Activated T-cell treated with anti-CD3 and anti-CD28 coated beads for 48 hours (primary cell): ENCODE measurements at regions not wholly inside any gene's neighbourhood (a gene's known extent, or its start where the extent isn't known, plus 50 kb on each side); places are given as distances from the start of the nearest gene placed in this dataset.

Experiments
- DNase-seq: peaks from one replicate; pipeline ENCODE4 v3.0.0-alpha.2; 2020; ENCODE audit warnings: low read depth

DNA sequence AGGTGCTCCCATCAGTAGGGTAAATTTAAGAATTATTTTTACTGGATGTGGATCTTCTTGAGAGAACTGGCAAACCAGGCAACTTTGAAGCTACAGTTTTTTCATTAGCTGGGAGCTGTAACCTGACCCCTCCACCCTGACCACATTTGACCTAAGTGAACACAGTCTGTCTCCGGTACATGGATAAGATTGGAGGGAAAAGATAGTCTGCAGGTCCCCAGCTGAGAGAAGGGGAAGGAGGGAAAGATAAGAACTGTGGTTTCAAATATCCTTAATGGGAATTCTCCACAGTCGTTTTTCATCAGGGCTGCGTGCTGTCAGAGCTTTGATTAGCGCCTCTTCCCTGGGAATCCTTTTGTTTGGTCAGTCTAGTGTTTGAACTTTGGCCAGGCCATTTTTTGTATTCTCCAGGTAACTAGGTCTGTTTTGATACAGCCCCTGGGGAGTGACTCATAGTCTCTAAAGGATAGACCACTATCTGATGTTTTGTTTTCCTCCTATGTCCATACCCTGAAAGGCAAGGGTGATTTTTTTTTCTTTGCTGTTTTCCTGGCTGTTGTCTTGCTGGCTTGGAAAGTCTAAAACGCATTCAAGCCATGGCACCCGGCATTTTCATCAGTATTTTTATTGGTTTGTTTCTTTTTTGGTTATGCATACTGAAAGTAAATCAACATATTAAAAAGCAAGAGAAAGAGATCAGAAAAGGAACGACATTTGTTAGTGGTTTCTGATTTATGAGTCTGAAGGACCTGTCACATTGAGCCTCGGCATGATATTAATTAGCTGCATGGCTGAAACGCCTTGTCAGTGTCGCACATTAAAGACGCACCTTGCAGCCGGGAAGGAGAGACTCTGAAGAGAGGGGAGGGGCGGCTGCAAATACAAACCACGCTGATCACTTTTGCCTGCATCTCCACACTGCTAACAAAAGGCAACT is 183.4 kb upstream of the FN1 start:
- no peak for DNase-seq

DNA sequence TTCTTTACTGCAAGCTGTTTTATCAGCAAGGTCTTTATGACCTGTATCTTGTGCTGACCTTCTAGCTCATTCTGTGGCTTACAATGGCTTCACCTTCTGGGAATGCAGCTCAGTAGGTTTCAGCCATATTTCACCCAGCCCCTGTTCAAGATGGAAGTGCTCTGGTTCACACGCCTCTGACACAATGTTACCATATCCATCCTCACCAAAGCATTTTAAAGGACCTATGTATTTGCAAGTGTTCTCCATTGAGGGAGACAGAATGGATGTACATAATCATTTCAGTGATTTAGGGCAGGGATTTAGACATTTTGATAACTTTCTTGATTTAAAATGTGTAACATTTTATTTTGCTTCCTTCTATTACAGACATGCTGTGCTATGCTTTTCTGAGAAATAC is 182.3 kb upstream of the FN1 start:
- no peak for DNase-seq

DNA sequence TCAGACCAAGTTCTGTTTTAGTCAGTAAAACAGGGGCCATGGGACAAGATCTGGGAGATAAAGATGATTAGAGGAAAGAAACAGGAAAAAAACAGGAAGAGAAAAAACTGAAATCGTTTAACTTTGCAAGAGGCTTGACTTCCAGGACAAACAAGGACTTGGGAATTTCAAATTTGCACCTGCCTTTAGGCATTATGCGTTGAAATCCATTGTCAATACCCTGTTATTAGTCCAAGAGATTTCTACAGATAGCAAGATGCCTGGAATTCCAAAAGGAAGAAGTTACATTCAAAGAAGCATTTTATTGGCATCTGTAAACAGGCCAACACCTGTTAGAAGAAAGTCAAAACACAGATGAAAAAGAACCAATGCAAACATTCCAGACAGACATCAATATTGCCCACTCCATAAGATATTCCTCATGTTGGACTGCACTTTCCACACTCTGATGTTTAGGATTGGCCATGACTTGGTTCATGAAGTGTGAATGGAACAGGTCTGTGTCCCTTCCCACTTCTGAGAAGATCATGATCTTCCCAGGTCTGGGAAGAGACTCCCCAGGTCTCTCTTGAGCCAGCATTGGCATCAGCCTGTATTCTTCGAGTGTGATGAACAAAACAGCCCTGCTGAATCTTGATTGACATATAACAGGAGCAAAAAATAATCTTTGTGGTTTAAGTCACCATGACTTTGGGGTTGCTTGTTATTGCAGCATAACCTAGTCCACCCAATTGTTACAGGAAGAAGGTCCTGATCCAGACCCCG is 181.4 kb upstream of the FN1 start:
- DNase-seq, result no peak

DNA sequence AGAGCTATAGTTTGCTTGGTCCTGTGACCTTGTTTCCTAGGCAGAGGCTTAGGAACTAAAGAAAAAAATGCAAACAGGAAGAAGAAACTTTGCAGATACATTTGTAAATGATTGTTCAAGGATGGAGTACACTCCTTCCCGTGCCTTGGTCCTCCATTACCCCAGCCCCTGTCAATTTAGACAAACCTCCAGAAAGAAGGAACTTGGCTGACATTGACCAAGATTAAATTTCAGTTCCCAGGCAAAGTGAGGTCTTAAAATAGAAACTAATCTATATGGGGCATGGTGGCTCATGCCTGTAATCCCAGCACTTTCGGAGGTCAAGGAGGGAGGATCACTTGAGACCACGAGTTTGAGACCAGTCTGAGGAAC is 179.9 kb upstream of the FN1 start:
- no peak for DNase-seq

DNA sequence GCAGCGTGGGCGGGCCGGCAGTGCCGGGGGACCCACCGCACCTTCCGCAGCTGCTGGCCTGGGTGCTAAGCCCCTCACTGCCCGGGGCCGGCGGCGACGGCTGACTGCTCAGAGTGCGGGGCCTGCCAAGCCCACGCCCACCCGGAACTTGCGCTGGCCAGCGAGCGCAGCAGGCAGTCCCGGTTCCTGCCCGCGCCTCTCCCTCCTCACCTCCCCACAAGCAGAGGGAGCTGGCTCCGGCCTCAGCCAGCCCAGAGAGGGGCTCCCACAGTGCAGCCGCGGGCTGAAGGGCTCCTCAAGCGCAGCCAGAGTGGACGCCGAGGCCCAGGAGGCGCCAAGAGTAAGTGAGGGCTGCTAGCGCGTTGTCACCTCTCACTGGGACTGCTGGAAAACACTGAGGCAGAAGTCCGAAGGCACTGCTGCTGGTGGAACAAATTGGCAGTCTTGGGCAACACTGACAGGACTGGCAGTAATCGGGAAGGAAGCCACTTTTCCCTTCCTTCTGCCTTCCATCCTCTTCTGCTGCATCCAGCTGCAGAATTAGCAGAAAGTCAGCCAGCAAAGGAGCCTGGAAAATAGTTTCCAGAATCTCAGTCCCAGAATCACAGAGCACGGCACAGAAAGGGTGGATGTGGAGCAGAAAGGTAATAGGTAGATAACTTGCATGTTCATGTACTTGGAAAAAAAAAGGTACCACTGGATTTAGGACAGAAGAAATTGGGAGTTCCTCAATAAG is 179.4 kb upstream of the FN1 start:
- no peak for DNase-seq

DNA sequence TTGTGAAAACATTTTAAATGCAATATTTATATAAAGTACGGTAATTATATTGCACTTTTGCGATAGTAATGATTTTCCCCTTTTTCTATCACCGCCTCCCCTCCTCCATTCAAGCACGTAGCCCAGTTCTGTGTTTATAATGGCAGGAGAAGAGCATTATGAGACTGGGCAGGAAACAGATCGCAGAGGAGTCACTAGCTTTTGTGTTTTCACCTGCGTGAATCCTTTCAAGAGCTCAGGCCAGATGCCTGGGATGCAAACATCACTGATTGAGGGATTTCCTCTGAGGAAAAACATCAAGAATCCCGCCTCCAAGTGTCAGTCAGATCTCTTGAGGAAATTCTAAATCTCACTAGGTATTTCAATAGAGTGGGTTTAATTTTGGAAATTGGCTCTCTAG is 178.4 kb upstream of the FN1 start:
- no peak for DNase-seq

DNA sequence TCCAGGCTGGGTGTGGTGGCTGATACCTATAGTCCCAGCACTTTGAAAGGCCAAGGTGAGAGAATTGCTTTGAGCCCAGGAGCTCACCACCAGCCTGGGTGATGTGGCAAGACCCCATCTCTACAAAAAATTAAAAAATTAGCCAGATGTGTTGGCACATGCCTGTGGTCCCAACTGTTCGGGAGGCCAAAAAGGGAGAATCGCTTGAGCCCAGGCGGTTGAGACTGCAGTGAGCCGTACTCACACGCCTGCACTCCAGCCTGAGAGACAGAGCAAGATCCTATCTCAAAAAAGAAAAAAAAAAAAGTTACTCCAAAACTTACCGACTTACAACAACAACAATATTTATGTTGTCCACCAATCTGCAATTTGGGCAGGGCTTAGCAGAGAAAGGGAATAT is 178.0 kb upstream of the FN1 start:
- DNase-seq, result no peak

DNA sequence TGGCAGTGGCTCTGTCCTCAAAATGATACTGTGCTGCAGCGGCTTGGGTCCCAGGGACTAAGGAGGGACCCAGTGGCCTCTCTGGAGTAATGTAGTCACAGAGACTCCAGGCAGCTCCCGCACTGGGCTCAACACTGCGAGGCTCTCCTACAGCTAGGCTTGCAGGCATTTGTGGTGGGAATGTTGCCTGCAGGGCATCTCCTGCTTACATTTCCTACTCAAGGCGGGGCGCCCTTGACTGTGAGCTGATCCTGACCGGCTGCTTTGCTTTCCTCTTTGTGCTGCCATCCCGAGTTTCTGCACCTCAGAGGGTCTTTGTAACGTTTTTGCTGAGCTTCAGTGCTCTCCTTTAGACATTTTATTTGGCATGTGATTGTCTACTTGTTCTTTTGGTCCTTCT is 177.4 kb upstream of the FN1 start:
- no peak for DNase-seq

DNA sequence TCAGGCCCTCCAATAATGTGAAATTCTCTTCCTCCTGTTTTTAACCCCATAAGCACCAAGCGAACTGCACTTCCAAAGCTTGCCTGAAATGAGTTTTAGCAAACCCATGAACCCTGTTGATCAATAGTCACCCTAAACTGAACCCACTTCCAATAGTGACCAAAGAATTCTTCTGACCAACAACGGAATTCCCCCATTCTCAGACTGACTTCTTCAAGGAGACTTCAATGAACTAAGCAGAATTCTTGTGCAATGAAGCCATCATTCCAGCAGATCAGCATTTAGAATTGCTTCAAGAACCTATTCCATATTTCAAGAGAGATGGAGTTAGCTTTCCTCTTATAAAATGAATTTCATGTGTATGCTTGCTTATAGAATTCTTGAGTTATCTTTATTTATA is 176.9 kb upstream of the FN1 start:
- no peak for DNase-seq

DNA sequence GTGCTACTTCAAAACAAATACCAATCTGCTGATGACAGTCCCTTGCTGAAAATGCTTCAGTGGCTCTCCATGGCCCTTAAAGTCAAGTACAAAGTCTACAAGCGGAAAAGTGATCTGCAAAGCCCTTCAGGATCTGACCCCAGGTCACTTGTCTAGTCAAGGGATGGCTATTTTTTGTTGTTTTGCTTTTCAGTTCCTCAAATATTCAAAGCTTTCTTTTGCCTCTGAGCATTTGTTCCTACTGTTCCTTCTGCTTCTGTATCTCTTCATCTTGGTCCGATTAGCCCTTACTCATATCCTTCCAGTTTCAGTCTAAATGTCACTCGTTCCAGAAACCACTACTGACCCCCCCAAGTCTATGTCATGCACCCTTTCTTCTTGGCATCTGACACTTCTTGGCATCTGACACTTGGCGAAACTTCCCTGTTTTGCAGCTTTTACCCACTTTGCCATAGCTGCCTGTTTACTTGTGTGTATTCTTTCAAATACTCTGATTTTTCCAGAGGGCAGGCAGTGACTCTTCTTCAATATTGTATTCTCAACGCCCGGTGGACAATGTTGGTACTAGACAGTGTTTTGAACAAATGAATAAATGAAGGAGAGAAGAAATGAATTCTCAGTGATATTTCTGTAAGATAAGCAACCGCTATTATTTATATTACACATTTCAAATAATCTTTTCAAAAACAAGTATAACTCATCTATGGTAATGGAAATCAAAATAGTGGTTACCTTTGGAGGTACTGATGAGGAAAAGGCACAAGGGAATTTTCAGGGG is 175.9 kb upstream of the FN1 start:
- DNase-seq, result no peak

DNA sequence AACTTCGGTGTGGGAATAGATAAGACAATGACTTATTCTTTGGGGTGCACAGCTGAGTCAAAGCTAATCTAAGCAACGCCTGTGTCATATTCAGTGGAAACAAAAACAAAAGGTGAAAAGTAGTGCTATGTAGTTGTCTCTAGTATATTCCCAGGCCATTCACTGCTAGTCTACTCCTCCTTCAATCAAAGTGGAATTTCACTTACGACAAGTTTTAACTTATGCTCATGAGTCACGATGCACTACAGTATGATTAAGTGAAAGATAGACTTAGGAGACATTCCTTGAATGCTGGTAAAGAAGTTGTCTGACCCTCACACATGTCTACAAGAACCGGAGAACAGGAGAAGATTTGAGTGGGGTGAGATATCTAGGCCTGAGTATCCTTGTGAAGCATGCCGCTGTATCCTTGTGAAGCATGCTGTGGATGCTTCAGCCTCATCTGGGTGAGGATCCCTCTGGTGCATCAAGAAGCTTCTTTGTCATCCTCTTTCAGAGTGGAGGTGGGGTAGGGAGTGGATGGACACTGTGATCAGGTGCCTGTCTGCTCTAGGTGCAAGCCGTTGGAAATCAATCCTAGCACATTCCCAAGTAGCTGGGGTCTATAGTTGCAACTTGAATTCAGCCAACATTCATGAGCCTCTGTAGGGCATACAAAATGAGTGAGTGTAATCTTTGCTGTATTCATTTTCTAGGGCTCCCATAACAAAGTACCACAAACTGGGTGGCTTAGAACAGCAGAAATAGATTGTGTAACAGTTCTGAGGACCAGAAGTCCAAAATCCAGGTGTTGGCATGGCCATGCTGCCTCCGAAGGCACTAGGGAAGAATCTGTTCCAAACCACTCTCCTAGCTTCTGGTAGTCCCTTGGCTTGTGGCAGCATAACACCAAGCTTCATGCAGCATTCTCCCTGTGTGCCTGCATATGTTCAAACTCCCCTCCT is 173.5 kb upstream of the FN1 start:
- DNase-seq, result no peak

DNA sequence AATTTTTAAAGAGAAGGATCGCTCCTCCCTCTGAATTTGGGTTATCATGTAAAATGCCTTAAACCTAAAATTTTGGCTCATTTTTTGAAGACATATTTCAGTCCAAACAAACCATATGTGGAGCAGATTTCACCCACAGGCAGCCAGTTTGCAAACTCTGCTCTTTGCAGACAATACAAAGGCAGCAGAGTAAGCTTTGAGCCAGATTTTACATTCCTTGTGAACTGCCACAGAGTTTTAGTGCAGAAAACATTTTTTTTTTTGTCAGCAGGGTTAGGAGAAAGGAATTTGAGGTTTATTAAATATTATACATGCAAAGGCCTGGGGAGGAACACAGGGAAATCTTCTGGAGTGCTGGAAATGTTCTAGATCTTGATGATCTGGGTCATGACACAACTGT is 171.9 kb upstream of the FN1 start:
- no peak for DNase-seq

DNA sequence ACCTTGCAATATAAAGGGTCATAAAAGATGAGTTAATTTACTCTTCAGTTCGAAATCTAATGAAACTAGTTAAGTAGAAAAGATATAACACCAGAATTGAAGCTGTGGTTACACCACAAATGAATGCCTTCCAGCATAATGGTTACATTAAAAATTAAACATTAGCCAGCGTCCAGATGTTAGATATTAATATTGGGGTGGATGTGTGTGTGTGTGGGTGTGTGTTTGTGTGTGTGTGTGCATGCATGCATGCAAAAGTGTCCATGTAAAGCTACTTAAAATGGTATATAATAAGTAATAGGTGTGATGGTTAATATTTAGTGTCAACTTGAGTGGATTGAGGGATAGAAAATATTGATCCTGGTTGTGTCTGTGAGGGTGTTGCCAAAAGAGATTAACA is 170.4 kb upstream of the FN1 start:
- no peak for DNase-seq

DNA sequence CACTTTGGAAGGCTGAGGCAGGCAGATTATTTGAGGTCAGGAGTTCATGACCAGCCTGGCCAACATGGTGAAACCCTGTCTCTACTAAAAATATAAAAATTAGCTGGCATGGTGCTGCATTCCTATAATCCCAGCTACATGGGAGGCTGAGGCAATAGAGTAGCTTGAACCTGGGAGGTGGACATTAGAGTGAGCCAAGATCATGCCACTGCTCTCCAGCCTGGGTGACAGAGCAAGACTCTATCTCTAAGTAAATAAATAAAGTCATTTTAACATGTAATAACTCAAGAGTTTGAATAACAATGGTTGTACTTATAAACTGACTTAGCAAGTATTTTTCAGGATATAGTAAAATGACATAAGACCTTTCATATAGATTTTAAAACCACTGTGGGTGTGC is 169.3 kb upstream of the FN1 start:
- no peak for DNase-seq

DNA sequence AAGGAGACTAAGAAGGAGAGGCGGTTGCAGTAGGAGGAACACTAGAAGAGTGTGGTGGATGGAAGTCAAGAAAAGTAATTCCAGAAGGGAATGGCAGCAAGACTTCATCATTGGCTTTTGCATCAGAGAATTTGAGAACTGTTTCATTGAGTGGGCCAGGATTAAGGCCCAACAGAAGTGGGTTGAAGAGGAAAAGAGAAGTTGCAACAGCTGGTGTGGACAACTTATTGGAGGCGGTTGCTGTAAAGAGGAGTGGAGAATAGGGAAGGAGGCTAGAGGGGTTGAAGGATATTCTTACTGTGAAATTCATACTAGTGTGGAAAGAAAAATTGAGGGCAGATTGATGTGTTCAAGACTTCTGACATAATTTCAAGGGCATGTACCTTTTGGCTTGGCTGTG is 168.7 kb upstream of the FN1 start:
- DNase-seq, result no peak

DNA sequence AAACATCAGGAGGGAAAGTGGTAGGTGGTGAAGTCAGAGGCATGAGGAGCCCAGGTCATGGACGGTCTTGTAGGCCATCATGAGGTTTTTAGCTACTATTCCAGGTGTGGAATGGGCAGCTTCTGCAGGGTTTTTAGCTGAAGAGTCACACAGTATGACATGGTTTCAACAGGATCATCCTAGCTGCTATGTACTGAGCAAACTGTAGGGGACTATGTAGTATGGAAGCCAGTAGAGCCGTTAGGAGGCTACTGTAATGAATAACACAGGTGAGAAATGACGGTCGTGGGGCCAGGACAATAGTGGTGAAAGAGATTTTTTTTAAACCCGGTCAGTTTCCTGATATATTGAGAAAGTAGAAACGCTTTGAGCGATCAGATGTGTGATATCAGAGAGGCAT is 167.6 kb upstream of the FN1 start:
- no peak for DNase-seq

DNA sequence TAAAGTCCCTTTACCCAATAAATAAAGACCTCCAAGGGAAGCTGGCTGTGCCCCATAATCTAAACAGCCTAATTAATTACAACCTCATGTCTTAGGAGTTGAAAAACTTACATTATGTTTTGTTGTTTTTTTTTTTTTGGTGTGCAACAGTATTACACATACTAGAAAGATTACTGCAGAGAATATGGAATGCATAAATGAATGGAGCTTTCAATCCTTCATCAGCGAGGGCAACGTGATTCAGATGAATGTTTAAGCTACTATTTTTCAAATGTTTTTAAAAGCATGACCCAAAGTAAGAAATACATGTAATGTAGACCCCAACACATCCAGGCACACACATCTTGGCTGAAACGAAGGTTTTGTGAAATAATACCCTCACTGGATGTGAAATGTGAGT is 167.1 kb upstream of the FN1 start:
- no peak for DNase-seq

DNA sequence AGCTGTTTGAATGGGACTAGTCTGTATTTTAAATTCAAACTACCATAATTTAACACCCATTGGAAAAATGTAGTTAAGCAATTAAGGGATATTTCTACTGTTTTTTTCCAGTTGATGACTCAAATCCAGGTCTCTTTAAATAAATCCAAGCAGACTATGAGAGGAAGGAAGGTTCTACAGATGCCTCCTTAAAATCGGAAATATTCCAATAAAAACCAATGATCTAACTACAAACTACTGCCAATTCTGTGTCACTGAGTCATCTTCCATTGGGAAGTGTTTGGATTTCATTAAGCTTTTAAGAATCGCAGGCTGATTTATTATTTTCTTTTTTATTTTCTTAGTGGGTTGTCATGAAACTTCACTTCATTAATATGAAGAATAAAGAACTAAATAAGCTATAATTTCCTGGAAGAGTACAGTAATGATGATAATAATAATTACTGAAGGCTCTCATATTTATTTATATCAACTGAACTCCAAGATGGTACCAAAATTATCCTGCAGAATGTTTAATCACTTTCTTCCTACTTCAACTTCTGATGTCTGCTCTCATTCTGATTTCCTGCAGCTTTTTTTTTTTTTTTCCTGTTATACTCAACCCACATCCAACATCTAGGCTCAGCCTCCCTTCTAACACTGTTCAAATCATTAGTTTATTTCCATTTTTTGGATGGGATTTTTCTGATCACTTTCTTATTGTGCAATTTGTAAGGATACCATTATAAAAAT is 166.3 kb upstream of the FN1 start:
- DNase-seq, result no peak

DNA sequence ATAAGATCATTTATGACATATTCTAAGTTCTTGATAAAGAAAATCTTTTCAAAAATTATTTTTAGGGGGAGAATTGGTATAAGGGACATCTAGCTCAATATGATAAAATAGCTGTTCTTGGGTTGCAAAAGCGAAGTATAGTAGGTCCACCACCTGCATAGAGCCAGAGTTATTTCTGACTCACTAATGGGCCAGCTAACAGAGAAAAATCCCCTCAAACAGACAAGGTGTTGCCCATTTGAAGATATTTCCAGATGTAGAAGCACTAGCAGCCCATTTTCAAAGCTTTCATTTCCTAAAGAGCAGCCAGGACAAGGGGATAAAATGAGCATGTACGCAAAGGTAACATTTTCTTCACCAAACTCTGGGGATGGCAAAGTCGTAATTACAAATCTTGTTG is 165.7 kb upstream of the FN1 start:
- DNase-seq, result no peak

DNA sequence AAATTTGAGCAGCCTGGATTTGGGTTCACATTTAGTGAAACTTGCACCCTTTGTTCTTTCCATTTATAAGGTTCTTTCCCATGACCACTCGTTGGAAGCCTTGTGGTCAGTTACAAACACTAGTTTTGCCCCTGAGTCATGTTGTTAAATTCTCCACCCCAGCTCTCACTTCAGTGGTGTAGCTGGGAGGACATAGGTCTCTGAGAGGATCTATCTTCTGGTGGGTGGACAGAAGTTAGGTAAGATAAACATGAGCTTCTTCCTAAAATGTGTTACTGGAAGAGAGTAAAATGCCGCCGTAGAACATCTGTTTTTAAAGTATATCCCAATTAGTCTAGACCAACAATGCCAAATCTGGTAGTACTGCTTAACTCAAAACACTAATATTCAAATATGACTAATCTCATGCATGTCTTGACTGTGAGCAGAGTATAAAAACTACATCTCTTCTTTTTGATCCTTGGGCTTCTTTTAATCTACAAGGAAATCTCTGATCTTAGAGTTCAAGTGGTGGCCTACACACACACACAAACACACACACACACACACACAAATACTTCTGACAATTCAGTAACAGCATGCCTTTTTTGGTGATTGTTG is 162.6 kb upstream of the FN1 start:
- no peak for DNase-seq
